Fibroblast of lung (primary cell): ENCODE measurements at regions not wholly inside any gene's neighbourhood (a gene's known extent, or its start where the extent isn't known, plus 50 kb on each side); places are given as distances from the start of the nearest gene placed in this dataset.

Experiments used
- DNase-seq, 2 donors: peaks; one replicate each; pipeline versions ENCODE4 v3.0.0 to v3.0.0-alpha.2; 2010; ENCODE audit warnings: low read depth in 2 of 2
- H2AFZ ChIP-seq: 2 replicates; pipeline ENCODE4 v1.5.1; 2012; ENCODE audit warnings: low read length, control low read depth, inconsistent platforms
- H3K27ac ChIP-seq: 2 replicates; pipeline ENCODE4 v1.5.1; 2011; ENCODE audit warnings: low read length, control low read depth; ENCODE audit not compliant: insufficient read depth
- H3K27me3 ChIP-seq: 2 replicates; pipeline ENCODE4 v1.5.1; 2011; ENCODE audit warnings: mild to moderate bottlenecking, low read length; ENCODE audit not compliant: control insufficient read depth, insufficient read depth
- H3K36me3 ChIP-seq: 2 replicates; pipeline ENCODE4 v1.5.1; 2011; ENCODE audit warnings: low read length; ENCODE audit not compliant: control insufficient read depth, insufficient read depth
- H3K4me1 ChIP-seq: 2 replicates; pipeline ENCODE4 v1.5.1; 2011; ENCODE audit warnings: low read length; ENCODE audit not compliant: control insufficient read depth, insufficient read depth; ENCODE audit errors: extremely low read depth
- H3K4me2 ChIP-seq: 2 replicates; pipeline ENCODE4 v1.5.1; 2011; ENCODE audit warnings: low read length, control low read depth; ENCODE audit not compliant: insufficient read depth; ENCODE audit errors: extremely low read depth
- H3K4me3 ChIP-seq, 4 experiments: fragments of 200-600 bp in 1 of 4; sonication (generic) in 1 of 4; replicated peaks in 1 of 4; 2 replicates each; pipeline ENCODE4 v1.5.1; 2011 to 2016; ENCODE audit warnings: low read length in 4 of 4, low read depth in 3 of 4, mild to moderate bottlenecking in 3 of 4, control low read depth in 2 of 4, inconsistent platforms in 1 of 4, mixed read lengths in 1 of 4; ENCODE audit not compliant: insufficient read depth in 1 of 4; ENCODE audit errors: control extremely low read depth in 1 of 4
- H3K79me2 ChIP-seq: 2 replicates; pipeline ENCODE4 v1.5.1; 2012; ENCODE audit warnings: mild to moderate bottlenecking, low read length, inconsistent platforms; ENCODE audit not compliant: control insufficient read depth, insufficient read depth
- H3K9ac ChIP-seq: 2 replicates; pipeline ENCODE4 v1.5.1; 2011; ENCODE audit warnings: mild to moderate bottlenecking, low read length, control low read depth; ENCODE audit not compliant: insufficient read depth
- H3K9me3 ChIP-seq: 2 replicates; pipeline ENCODE4 v1.5.1; 2012; ENCODE audit warnings: low read depth, low read length; ENCODE audit not compliant: control insufficient read depth, insufficient read depth
- H4K20me1 ChIP-seq: 2 replicates; pipeline ENCODE4 v1.5.1; 2011; ENCODE audit warnings: low read length; ENCODE audit not compliant: control insufficient read depth, insufficient read depth; ENCODE audit errors: extremely low read depth
- EZH2 ChIP-seq: IDR thresholded peaks from 2 replicates; pipeline ENCODE4 v1.5.1; 2012; ENCODE audit warnings: low read length, control low read depth, mild to moderate bottlenecking; ENCODE audit errors: missing control alignments
- TF ChIP-seq, protein P1 (sequence below), 2 donors: IDR thresholded peaks in 1 of 2; conservative IDR thresholded peaks in 1 of 2; 1 replicate in 1 of 2; 2 replicates in 1 of 2; pipeline ENCODE4 v1.5.1; 2011 to 2012; ENCODE audit warnings: low read length in 2 of 2, control low read depth in 1 of 2, inconsistent platforms in 1 of 2, low read depth in 1 of 2, mild to moderate bottlenecking in 1 of 2

DNA sequence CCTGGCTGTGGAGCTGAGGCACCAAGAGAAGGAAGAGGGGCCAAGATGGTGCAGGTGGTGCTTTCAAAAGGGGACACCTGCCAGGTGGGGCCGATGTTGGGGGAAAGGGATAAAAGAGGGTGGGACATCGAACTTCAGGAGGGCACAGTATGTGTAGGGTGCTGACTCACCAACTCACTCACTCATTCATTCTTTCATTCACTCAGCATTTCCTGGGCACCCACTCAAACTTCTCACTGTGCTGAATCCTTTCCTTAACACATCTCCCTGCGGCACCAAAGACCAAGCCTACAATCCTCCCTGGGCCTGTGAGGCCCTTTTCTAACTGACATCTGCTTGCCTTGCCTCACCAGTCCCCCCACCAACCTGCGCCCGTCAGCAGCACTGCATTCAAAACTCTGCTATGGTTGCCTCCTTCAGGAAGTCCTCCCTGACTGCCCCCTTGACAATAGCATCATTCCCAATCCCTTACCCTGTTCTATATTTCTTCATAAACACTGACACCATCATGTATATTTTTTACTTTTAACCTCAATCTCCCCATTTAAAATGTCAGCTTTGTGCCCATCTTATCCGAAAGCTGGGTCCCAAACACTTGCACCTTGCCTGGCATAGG is 246.6 kb downstream of the MN1 start:
- H3K4me2 ChIP-seq, result no peak overlapping the region

DNA sequence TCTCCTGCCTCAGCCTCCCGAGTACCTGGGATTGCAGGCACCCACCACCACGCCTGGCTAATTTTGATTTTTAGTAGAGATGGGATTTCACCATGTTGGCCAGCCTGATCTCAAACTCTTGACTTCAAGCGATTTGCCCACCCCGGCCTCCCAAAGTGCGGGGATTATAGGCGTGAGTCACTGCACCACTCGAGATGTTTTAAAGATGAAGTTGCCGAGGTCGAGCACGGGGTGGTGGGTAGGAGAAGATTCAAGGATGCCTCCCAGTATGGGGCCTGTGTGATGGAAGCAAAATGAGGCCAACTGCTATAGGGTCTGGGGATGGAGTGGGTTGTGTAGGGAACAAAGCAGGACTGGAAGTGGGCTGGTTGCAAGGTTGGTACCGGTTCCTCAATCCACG is 245.2 kb downstream of the MN1 start:
- TF ChIP-seq, protein P1, sequence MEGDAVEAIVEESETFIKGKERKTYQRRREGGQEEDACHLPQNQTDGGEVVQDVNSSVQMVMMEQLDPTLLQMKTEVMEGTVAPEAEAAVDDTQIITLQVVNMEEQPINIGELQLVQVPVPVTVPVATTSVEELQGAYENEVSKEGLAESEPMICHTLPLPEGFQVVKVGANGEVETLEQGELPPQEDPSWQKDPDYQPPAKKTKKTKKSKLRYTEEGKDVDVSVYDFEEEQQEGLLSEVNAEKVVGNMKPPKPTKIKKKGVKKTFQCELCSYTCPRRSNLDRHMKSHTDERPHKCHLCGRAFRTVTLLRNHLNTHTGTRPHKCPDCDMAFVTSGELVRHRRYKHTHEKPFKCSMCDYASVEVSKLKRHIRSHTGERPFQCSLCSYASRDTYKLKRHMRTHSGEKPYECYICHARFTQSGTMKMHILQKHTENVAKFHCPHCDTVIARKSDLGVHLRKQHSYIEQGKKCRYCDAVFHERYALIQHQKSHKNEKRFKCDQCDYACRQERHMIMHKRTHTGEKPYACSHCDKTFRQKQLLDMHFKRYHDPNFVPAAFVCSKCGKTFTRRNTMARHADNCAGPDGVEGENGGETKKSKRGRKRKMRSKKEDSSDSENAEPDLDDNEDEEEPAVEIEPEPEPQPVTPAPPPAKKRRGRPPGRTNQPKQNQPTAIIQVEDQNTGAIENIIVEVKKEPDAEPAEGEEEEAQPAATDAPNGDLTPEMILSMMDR (conservative IDR thresholded peaks at IDR 0.05 in 1 of 2, IDR thresholded peaks at IDR 0.05 in 1 of 2; ENCODE audit: low read depth in 1 of 2, low read length in 2 of 2), result no peak
- no peak for TF ChIP-seq EZH2
- H3K27ac ChIP-seq, result no peak overlapping the region
- H3K36me3 ChIP-seq, result no peaks in the 10 kb centered on the region
- H3K4me2 ChIP-seq, result no peak overlapping the region
- H4K20me1 ChIP-seq, result no peaks in the 10 kb centered on the region
- no peaks in the 10 kb centered on the region for H3K79me2 ChIP-seq
- peak in 1 of 2 donors; percentile 56 for DNase-seq
- H3K4me3 ChIP-seq, result no peak overlapping the region
- H3K9me3 ChIP-seq, result no peaks in the 10 kb centered on the region
- H3K27me3 ChIP-seq, result no peaks in the 10 kb centered on the region
- no peak overlapping the region for H2AFZ ChIP-seq
- H3K4me1 ChIP-seq, result no peaks in the 10 kb centered on the region
- H3K9ac ChIP-seq, result no peak overlapping the region

More for the DNA sequence above, 246.6 kb downstream of the MN1 start:
- H3K4me1 ChIP-seq, result no peaks in the 10 kb centered on the region
- H2AFZ ChIP-seq, result no peak overlapping the region
- no peaks in the 10 kb centered on the region for H3K36me3 ChIP-seq
- H3K9me3 ChIP-seq, result no peaks in the 10 kb centered on the region
- no peaks in the 10 kb centered on the region for H3K79me2 ChIP-seq
- TF ChIP-seq, protein P1 (conservative IDR thresholded peaks at IDR 0.05 in 1 of 2, IDR thresholded peaks at IDR 0.05 in 1 of 2; ENCODE audit: low read depth in 1 of 2, low read length in 2 of 2), result no peak
- no peak for TF ChIP-seq EZH2
- no peak overlapping the region for H3K9ac ChIP-seq
- H3K4me3 ChIP-seq, result no peak overlapping the region
- H3K27me3 ChIP-seq, result no peaks in the 10 kb centered on the region
- no peak overlapping the region for H3K27ac ChIP-seq
- peak in 1 of 2 donors; percentile 42 for DNase-seq
- no peaks in the 10 kb centered on the region for H4K20me1 ChIP-seq

DNA sequence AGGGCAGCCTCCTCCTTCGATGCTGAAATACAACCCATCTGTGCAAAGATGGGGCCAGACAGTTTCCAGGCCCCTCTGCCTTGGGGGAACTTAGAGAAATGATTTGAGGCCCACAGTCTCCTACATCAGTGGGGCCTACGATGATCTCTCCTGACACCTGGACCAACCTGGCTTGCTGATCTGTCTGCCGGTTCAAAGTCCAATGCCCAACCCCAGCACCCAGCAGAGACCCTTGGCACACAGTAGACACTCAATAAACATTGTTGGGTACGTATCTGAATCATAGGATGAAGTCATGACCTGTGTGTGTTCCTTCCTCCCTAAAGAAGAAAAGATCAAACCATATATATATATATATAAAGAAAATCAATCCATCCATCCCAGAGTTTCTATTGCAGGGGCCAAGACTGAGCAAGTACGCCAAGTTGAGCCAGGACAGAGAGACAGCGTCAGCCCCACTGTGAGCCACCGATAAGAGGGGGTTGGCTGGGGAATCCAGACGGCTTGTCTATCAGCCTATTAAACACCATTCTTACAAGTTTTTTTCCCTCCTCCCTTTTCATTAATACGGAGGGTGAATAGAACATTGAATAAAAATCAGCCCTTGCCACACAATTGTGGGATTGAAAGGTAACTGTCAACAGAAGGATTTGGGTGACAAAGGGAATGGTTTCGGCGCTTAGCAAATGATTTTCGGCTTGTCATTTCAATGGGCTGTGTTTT is 244.1 kb downstream of the MN1 start:
- Histone ChIP-seq H4K20me1 (no peaks in the 10 kb centered on the region), H3K27ac (no peak overlapping the region), H3K9ac (no peak overlapping the region), H3K27me3 (no peaks in the 10 kb centered on the region), H2AFZ (no peak overlapping the region), H3K4me3 (no peak overlapping the region), H3K9me3 (no peaks in the 10 kb centered on the region), H3K4me1 (no peaks in the 10 kb centered on the region), H3K79me2 (no peaks in the 10 kb centered on the region), H3K4me2 (no peak overlapping the region), H3K36me3 (no peaks in the 10 kb centered on the region)
- no peak for DNase-seq
- no peak for TF ChIP-seq EZH2
- TF ChIP-seq, protein P1 (conservative IDR thresholded peaks at IDR 0.05 in 1 of 2, IDR thresholded peaks at IDR 0.05 in 1 of 2; ENCODE audit: low read depth in 1 of 2, low read length in 2 of 2), result no peak
